NCI-H748 treated with DMSO at 0.1 percent for 48 hours (cell line): ENCODE measurements at regions not wholly inside any gene's neighbourhood (a gene's known extent, or its start where the extent isn't known, plus 50 kb on each side); places are given as distances from the start of the nearest gene placed in this dataset.

Experiments
- DNase-seq: peaks from one replicate; lab custom pipeline; 2025; lab: John Stamatoyannopoulos, UW

- DNase-seq = no peak
Observed at GRCh38 chr2:181189951-181190350, 209.5 kb downstream of the UBE2E3 start.

GRCh38 chr2:181190711-181191110 lies 210.3 kb downstream of the UBE2E3 start:
- DNase-seq = no peak

- DNase-seq = no peak
Observed at GRCh38 chr2:181193550-181193949, 213.1 kb downstream of the UBE2E3 start.

- no peak for DNase-seq
Observed at GRCh38 chr2:181196401-181196800, 216.0 kb downstream of the UBE2E3 start.

GRCh38 chr2:181197140-181197760 lies 216.8 kb downstream of the UBE2E3 start:
- DNase-seq = no peak

GRCh38 chr2:181198183-181198864 lies 217.9 kb downstream of the UBE2E3 start:
- no peak for DNase-seq

GRCh38 chr2:181203412-181203811 lies 223.0 kb downstream of the UBE2E3 start:
- DNase-seq = no peak

GRCh38 chr2:181203916-181204315 lies 223.5 kb downstream of the UBE2E3 start:
- DNase-seq = no peak

- DNase-seq = no peak
Observed at GRCh38 chr2:181218401-181218821, 238.0 kb downstream of the UBE2E3 start.

GRCh38 chr2:181223234-181223633 lies 234.0 kb upstream of the ITGA4 start:
- DNase-seq = no peak

- DNase-seq = no peak
Observed at GRCh38 chr2:181224866-181225265, 232.3 kb upstream of the ITGA4 start.

GRCh38 chr2:181228661-181229060 lies 228.5 kb upstream of the ITGA4 start:
- DNase-seq = no peak

GRCh38 chr2:181231151-181231550 lies 226.0 kb upstream of the ITGA4 start:
- no peak for DNase-seq

- DNase-seq = no peak
Observed at GRCh38 chr2:181231886-181232621, 225.1 kb upstream of the ITGA4 start.

- DNase-seq = no peak
Observed at GRCh38 chr2:181234487-181234891, 222.7 kb upstream of the ITGA4 start.

GRCh38 chr2:181235011-181235410 lies 222.2 kb upstream of the ITGA4 start:
- no peak for DNase-seq

GRCh38 chr2:181235683-181236459 lies 221.3 kb upstream of the ITGA4 start:
- no peak for DNase-seq

GRCh38 chr2:181239201-181239799 lies 217.9 kb upstream of the ITGA4 start:
- DNase-seq = no peak

- DNase-seq = no peak
Observed at GRCh38 chr2:181240844-181241243, 216.3 kb upstream of the ITGA4 start.

- no peak for DNase-seq
Observed at GRCh38 chr2:181241366-181241765, 215.8 kb upstream of the ITGA4 start.

GRCh38 chr2:181241797-181242196 lies 215.4 kb upstream of the ITGA4 start:
- DNase-seq = no peak

- no peak for DNase-seq
Observed at GRCh38 chr2:181242262-181242661, 214.9 kb upstream of the ITGA4 start.
